Panc1 (cell line): ENCODE measurements at regions not wholly inside any gene's neighbourhood (a gene's known extent, or its start where the extent isn't known, plus 50 kb on each side); places are given as distances from the start of the nearest gene placed in this dataset.

Experiments used
- CTCF ChIP-seq: fragments of 450-650 bp; IDR thresholded peaks from 2 replicates; pipeline ENCODE4 v1.5.1; 2017; ENCODE audit warnings: mild to moderate bottlenecking
- POLR2AphosphoS5 ChIP-seq: IDR thresholded peaks from 2 replicates; pipeline ENCODE4 v1.6.1; 2012; ENCODE audit warnings: mild to moderate bottlenecking, low read depth, low read length, moderate library complexity

DNA sequence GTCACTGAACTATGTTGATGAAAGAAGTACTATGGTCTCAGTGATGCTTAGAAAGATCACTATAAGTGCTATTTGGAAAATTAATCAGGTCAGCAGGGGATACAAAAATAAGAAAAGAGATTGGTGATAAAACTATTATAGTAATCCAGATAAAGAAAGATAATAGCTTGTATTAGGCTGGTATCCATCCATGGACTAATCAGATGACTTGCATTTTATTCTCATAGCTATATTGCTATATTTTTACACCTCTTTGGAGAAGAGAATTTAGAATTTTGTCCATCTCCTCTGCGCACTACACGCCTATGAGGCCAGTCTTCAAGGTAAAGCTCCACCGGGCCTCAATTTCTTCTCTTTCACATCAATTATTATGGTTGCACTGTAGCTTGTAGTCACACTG is 635.1 kb upstream of the DDX18 start:
- TF ChIP-seq CTCF (no peak), POLR2AphosphoS5 (no peak)
